ENCODE measurements at regions not wholly inside any gene's neighbourhood (a gene's known extent, or its start where the extent isn't known, plus 50 kb on each side); places are given as distances from the start of the nearest gene placed in this dataset.

DNA sequence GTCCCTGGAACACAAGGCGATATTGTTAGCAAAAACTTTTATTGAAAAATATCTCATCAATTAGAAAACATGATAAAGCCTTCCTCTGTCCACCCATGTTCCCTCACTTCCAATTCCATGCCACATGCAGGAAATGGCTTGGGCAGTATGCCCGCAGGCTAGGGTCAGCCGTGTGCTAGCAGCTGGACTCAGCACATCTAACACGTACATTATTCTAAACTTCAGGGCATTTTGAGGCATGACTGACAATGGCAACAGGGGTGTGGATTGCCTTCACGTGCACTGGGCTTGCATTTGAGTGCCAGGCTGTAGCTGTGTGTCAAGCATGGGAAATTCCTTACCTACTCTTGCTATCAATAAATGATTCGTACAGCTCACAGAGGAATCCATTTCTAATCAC lies 642.1 kb downstream of the INHBA start:
- Mint-ChIP-seq H3K9me3 (ENCODE audit: unreplicated experiment) (peaks cover 17% of the 10 kb centered on the region), H3K4me1 (ENCODE audit: insufficient read depth, unreplicated experiment) (peaks cover 20% of the 10 kb centered on the region), H3K36me3 (ENCODE audit: insufficient read depth, unreplicated experiment) (no peaks in the 10 kb centered on the region), H3K27ac (ENCODE audit: low read depth, unreplicated experiment) (no peak overlapping the region), H3K27me3 (ENCODE audit: insufficient read depth, unreplicated experiment) (no peaks in the 10 kb centered on the region), H3K4me3 (ENCODE audit: unreplicated experiment) (no peak overlapping the region)
- DNase-seq (ENCODE audit: unreplicated experiment), result no peak
- TF ChIP-seq, protein P1, sequence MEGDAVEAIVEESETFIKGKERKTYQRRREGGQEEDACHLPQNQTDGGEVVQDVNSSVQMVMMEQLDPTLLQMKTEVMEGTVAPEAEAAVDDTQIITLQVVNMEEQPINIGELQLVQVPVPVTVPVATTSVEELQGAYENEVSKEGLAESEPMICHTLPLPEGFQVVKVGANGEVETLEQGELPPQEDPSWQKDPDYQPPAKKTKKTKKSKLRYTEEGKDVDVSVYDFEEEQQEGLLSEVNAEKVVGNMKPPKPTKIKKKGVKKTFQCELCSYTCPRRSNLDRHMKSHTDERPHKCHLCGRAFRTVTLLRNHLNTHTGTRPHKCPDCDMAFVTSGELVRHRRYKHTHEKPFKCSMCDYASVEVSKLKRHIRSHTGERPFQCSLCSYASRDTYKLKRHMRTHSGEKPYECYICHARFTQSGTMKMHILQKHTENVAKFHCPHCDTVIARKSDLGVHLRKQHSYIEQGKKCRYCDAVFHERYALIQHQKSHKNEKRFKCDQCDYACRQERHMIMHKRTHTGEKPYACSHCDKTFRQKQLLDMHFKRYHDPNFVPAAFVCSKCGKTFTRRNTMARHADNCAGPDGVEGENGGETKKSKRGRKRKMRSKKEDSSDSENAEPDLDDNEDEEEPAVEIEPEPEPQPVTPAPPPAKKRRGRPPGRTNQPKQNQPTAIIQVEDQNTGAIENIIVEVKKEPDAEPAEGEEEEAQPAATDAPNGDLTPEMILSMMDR (IDR thresholded peaks at IDR 0.05; ENCODE audit: unreplicated experiment), result no peak
- ChIA-PET POLR2A (no interaction called here), CTCF (no interaction called here)
- BruUV-seq (replicated peaks), result no TSS peak
- intact Hi-C loops (cut with micrococcal nuclease), result no loop called here

- no peaks in the 10 kb centered on the region for H3K36me3 Mint-ChIP-seq (ENCODE audit: insufficient read depth, unreplicated experiment)
- intact Hi-C loops (cut with micrococcal nuclease), result loop anchor here (10.0 kb wide), 1 partner anchor 45 kb away; no protein-coding TSS in a partner anchor
- no peaks in the 10 kb centered on the region for H3K27me3 Mint-ChIP-seq (ENCODE audit: insufficient read depth, unreplicated experiment)
- DNase-seq (ENCODE audit: unreplicated experiment), result no peak
- H3K4me1 Mint-ChIP-seq (ENCODE audit: insufficient read depth, unreplicated experiment), result peaks cover 10% of the 10 kb centered on the region
- ChIA-PET POLR2A (interaction anchor here (0.9 kb wide), 1 partner anchor 26 kb away, joined by 4 read pairs; no protein-coding TSS in a partner anchor), CTCF (interaction anchor here (2.3 kb wide), 1 partner anchor 12 kb away, joined by 11 read pairs; no protein-coding TSS in a partner anchor)
- TF ChIP-seq, protein P1 (IDR thresholded peaks at IDR 0.05; ENCODE audit: unreplicated experiment), result no peak
- no TSS peak for BruUV-seq (replicated peaks)
- peaks cover 17% of the 10 kb centered on the region for H3K9me3 Mint-ChIP-seq (ENCODE audit: unreplicated experiment)
- H3K4me3 Mint-ChIP-seq (ENCODE audit: unreplicated experiment), result no peak overlapping the region
- H3K27ac Mint-ChIP-seq (ENCODE audit: low read depth, unreplicated experiment), result no peak overlapping the region
Measured at GRCh38 chr7:41059796-41060195, 643.1 kb downstream of the INHBA start.

- Mint-ChIP-seq H3K36me3 (ENCODE audit: insufficient read depth, unreplicated experiment) (no peaks in the 10 kb centered on the region), H3K4me1 (ENCODE audit: insufficient read depth, unreplicated experiment) (peaks cover 8% of the 10 kb centered on the region), H3K27me3 (ENCODE audit: insufficient read depth, unreplicated experiment) (no peaks in the 10 kb centered on the region), H3K4me3 (ENCODE audit: unreplicated experiment) (no peak overlapping the region), H3K9me3 (ENCODE audit: unreplicated experiment) (peaks cover 17% of the 10 kb centered on the region), H3K27ac (ENCODE audit: low read depth, unreplicated experiment) (no peak overlapping the region)
- TF ChIP-seq, protein P1 (IDR thresholded peaks at IDR 0.05; ENCODE audit: unreplicated experiment), result no peak
- intact Hi-C loops (cut with micrococcal nuclease), result loop anchor here (10.0 kb wide), 1 partner anchor 46 kb away; no protein-coding TSS in a partner anchor
- ChIA-PET CTCF (interaction anchor here (0.5 to 2.3 kb wide), 3 partner anchors 12 to 314 kb away, joined by 3 to 11 read pairs (median 3); no protein-coding TSS in a partner anchor), POLR2A (interaction anchor here (0.5 to 0.9 kb wide), 3 partner anchors 18 to 342 kb away, joined by 3 to 4 read pairs (median 3); no protein-coding TSS in a partner anchor)
- DNase-seq (ENCODE audit: unreplicated experiment), result peak; percentile 72
- BruUV-seq (replicated peaks), result no TSS peak
Measured at GRCh38 chr7:41058986-41059741, 643.7 kb downstream of the INHBA start.

- POLR2A ChIA-PET, result no interaction called here
- BruUV-seq (replicated peaks), result no TSS peak
- no peak overlapping the region for H3K27ac Mint-ChIP-seq (ENCODE audit: low read depth, unreplicated experiment)
- H3K9me3 Mint-ChIP-seq (ENCODE audit: unreplicated experiment), result peaks cover 17% of the 10 kb centered on the region
- H3K4me3 Mint-ChIP-seq (ENCODE audit: unreplicated experiment), result no peak overlapping the region
- TF ChIP-seq, protein P1 (IDR thresholded peaks at IDR 0.05; ENCODE audit: unreplicated experiment), result no peak
- DNase-seq (ENCODE audit: unreplicated experiment), result no peak
- H3K27me3 Mint-ChIP-seq (ENCODE audit: insufficient read depth, unreplicated experiment), result no peaks in the 10 kb centered on the region
- peaks cover 8% of the 10 kb centered on the region for H3K4me1 Mint-ChIP-seq (ENCODE audit: insufficient read depth, unreplicated experiment)
- CTCF ChIA-PET, result no interaction called here
- H3K36me3 Mint-ChIP-seq (ENCODE audit: insufficient read depth, unreplicated experiment), result no peaks in the 10 kb centered on the region
- intact Hi-C loops (cut with micrococcal nuclease), result loop anchor here (10.0 kb wide), 1 partner anchor 50 kb away; no protein-coding TSS in a partner anchor
Measured at GRCh38 chr7:41054960-41055661, 647.8 kb downstream of the INHBA start.

All from MCF 10A (cell line).